GM21390 (cell line): ENCODE measurements at regions not wholly inside any gene's neighbourhood (a gene's known extent, or its start where the extent isn't known, plus 50 kb on each side); places are given as distances from the start of the nearest gene placed in this dataset.
"Not testable (repeated sequence)": the region's sequence is repeated elsewhere in the genome, so short reads cannot be mapped to it uniquely, and the experiment has no call there.

Source experiments
- ATAC-seq: cut with Tn5 transposase; IDR thresholded peaks from one replicate; pipeline ENCODE4 v1.9.1; 2021; ENCODE audit not compliant: unreplicated experiment

DNA sequence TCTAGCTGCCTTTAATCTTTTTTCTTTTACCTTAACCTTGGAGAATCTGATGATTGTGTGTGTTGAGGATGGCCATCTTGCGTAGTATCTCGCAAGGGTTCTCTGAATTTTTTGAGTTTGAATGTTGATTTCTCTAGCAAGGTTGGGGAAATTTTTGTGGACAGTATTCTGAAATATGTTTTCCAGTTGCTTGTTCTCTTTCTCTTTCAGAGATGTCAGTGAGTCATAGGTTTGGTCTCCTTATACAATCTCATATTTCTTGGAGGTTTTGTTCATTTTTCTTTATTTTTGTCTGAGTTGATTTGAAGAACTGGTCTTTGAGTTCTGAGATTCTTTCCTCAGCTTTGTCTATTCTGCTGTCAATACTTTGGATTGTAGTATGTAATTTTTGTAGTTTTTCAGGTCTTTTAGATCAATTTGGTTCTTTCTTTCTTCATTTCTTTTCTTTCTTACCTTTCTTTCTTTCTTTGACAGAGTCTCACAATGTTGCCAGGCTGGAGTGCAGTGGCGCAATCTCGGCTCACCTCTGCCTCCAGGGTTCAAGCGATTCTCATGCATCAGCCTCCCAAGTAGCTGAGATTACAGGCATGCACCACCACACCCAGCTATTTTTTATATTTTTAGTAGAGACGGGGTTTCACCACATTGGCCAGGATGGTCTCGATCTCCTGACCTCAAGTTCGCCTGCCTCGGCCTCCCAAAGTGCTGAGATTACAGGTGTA, 366.4 kb upstream of the RASGRP1 start:
- no peak for ATAC-seq

DNA sequence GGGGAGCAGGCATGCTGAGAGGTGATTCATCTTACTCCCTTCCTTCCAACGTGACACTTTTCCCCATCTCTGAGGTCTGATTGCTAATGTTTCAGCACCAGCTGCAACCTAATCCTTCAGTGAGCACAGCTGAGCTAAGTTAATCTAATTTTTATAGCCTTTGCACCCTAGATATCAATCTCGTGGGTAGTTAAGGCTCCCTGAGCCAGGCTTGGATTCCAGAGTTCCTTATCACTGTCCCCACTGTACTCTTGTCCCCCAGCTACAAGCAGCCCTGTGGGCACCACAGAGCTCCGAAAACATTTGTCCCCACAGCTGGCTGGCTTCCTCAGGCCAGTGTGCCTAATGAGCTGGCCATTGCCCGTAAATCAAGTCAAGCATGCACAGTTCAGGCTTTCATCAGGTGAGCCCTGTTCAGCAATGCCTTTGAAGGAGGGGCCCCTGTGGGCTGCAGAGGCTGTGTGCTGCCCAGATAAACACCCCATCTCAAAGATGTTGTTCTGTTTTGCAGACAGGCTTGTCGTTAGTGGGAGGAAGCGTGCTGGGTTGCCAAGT, 376.9 kb upstream of the RASGRP1 start:
- no peak for ATAC-seq

DNA sequence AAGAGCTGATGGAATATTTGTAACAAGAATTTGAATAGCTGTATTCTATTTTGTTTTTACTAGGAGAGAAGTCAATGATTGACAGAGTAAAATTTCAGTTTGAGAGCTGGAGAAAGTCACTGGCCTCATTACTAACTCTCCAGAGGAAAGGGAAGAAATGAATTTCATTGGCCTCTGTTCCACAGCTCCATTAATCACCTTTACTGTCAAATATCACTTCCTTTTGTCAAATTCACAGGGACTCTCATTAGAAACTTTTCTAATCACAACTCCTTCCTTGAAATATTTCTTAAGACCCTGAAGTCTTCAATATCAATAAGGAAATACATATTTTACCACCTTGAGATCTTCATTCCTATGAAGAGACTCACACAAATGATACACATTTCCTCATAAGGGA, 379.9 kb upstream of the RASGRP1 start:
- ATAC-seq = no peak

DNA sequence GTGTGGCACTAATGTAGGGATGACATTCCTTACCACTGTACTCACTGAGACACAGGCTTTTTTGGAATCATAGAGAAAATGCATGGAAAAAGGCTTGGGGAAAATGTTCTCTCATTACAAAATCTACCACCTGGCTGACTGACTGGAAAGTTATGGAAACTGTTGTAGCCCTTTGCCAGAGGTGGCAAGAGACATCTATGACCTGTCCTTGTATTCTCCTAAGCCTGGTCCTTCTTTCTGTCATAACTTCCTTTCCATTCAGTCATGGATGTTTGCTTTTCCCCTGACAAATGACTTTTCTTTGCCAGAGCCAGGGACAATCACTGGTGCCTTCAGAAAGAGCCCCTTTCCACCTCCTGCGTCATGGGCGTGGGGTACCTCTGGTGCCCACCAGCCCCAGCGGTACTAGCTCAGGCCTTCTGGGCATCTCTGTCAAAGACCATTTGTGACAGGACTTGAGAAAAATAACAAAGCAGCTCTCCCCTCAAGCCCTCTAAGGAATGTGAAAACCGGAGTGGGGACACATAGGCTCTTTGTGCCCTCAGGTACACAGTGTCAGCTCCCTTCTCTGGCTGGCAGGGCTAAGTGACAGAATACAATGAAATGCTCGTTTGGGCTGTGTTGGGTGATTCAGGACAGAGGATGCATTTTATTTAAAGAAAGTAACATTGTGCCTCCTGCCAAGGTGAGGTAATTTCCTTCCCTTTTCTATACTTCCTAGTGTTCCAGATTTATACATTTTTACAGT, 381.1 kb upstream of the RASGRP1 start:
- no peak for ATAC-seq

DNA sequence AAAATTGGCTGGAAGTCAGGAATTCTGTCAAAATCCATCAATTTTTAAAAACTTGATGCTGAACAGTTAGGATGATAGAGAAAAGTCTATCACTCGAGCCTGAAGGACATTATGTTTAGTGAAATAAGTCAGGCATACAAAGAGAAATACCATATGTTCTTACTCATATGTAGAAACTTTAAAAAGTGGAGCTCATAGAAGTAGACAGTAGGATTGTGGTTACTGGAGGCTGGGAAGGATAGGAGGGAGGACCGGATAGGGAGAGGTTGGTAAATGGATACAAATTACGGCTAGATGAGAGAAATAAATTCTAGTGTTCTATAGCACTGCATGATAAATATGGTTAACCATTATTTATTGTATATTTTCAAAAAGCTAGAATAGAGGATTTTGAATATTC, 389.5 kb upstream of the RASGRP1 start:
- ATAC-seq = no peak

DNA sequence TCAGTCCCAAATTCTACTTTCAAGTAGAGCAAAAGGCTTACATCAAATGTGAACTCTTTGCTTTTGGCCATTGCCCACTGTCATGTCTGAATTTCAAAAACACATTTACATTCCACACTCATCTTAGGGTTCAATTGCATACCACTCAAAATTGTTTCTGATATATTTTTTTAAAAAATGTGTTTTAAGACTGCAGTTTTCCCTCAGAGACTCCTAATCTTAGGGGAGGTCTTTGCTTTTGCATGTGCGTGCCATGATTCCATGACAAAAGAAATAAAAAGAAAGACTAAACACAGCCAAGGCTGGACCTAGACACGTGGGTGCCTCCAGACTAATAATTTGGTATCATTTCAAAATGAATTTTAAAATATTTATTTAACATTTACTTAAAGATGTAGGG, 396.8 kb upstream of the RASGRP1 start:
- ATAC-seq = no peak

DNA sequence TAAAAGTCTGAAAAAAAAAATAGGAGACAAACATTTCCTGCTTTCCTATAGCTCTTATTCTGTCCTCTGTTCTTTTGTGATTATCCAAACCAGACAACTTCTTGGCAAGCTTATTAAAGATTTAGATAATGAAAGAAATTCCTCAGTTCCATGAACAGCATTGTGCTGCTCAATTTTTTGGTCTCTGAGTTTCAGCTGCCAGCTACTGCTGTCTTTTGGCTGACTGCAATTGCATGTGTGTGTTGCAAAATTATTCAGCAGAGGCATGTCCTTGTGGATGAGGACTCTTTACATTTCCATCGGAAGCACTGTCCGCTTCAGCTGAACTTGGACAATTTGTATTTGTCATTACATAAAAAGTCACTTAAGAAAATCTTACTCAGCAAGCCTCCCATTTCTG, 397.3 kb upstream of the RASGRP1 start:
- ATAC-seq = no peak

DNA sequence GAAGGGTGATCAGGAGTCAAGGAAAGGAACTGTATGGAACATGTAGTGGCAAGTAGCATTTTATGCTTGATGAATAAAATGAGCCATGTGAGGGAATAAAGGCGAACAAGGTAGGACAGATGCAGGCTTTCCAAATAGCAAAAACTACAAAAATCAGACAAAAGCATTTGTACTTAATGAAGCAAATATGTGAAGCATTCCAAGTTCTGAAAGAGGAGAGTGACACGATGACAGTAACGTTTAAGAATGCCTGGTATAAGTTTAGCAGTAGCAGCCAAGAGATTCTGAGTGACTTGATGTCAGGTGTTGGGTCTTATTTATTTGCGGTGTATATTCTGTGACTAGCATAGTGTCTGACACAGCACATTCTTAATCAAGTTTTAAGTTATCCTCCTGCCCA, 408.2 kb upstream of the RASGRP1 start:
- ATAC-seq = no peak

DNA sequence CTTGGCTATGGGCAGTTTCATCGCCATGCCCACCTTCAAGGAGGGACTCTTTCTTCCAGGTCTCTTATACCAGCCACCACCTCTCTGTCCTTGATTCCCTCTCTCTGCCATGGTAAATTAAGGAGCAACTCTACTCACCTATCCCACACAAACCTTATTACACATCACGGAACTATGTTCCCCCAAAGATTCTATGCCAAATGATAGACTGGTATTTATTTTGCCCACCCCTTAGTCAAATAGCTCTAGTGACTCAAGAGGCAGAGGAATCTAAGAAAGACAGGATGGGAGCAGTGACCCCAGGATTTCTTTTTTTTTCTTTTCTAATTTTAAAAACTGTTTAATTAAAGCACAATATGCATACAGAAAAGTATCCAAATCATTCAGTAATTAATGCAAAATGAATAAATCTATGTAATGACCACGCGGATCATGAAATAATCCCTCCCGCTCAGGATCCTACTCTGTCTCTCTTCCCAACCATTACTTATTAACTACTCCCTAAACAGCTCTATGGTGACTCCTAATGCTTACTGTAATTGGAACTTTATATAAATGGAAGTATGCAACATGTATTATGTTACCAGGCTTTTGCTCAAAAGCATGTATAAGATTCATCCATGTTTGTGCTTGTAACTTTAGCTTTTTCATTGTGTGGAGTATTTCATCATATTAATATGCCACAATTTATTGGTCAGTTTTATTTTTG, 410.8 kb upstream of the RASGRP1 start:
- ATAC-seq = no peak

DNA sequence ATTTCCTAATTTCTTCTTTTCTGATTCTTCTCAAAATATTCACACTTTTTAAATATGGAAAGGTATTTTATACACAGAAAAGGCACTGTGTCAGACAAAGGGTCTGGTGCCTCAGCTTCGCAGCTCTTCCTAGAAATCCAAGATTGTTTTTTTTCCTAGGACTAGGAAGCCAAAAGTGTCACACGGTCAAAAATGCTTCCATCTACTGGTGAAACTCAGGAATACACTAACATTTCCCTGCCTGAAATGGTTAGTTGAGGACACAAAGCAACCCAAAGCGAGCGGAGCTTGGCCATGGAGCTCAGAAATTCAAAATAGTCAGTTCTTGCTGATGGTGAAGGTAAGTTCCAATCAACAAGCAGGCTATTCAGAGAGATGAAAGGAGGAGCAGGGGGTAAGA, 426.5 kb upstream of the RASGRP1 start:
- ATAC-seq = no peak

DNA sequence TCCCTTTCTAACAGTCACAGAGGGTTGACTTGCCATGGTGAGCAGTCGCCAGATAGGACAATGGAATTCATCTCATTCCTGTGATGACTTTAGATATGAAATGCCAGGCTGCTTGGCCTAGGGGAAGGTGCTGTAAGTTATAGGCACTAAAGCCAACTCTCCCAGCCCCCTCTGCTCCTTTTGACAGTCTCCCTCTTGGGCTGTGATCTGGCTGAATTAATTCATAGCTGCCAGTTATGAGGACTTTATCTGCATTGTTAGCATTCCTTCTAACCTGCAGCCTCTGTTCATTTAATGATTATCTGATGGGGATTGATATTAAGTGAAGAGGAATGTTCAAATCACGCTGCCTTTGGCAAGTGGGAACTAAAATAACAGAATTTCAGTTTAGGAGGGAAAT, 427.1 kb upstream of the RASGRP1 start:
- no peak for ATAC-seq

DNA sequence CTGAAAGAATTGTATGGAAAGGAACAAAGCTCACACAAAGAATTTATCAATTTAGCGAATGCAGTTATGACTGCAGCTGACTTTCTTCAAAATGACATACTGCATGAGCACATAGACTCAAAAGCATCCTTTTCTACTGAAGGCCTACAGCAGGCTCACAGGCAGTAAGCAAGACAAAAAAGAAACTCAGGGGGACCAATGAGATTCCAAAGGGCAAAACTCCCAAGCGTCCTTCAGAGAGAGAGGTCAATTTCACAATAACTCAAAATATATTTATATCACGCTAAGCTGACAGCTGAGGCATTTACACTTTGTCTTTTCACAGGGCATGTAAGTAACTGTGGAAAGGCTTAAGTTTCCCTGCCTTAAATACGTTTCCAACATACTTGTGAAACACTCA, 427.9 kb upstream of the RASGRP1 start:
- ATAC-seq = no peak

DNA sequence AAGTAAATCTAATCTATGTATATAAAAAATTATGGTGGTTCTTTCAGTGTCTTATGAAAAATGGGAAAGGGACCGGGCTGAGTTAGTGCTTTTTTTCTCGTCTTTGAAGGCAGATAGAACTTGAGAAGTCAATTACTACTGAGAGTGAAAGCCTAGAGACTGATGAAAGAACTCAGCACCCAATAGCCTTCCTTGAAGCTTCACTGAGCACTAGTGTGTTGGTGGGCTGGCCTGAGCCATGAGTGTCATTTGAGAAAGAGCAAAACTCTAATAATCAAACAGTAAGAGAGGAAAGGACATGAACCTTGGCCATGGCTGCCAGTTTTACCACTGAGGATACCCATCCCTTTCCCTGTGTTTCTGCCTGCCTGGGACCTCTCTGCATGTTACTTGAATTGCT, 428.3 kb upstream of the RASGRP1 start:
- ATAC-seq = no peak

DNA sequence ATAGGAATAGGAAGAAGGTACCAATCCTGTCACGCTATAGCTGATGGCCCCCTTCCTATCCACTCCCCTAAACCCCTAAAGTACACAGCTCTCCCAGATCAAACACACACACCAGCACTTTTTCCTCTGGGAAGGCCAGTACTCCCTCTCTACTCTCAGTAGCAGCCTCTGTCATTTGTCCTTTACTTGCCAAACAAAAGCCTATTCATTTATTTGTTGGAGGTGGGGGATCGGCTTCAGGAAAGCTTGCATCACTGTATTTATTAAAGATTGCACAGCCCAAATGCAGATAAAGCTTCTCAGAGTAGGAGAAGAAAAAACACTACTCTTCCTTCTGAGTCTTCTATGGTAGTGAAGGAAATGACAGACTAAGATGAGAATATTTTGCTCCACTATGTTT, 429.7 kb upstream of the RASGRP1 start:
- ATAC-seq = no peak

DNA sequence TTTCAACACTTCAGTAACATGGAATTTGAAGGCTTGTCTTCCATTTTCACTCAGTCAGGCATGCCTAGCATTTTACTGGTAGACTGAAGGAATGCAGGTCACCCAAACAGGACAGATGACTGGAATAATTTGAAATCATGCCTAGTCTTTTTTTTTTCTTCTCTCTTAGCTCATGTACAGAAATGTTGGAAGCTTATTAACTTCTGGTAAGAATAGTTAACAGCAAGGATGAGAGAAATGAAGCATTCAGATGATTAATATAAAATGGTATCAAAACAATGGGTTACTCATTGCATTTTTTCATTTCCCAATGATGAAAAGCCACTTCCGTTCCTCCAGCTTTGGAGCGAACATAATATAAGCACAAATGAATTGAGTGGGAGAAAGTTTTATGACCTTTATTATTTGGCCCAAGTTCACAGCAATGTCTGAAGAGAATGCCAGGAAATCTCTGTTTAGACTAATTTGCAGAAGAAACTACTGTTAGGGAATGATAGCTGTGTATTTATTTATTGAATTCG, 431.6 kb upstream of the RASGRP1 start:
- ATAC-seq = no peak

DNA sequence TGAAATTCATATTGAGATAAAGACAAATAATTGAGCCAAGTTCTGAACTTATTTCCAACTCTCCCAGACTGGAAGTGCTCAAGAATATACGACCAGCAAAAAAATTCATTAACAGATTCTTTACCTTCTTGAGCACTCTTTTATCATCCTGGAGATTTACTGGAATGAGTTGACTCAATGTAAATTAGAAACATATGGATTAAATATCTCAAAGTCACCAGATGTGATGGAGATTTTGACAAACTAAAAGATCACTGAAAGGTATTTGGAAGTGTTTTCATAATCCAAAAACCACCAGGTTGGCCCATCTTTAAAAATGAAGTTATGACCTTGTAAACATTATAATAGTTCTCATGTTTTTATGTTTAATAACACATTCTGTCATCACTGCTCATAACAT, 433.2 kb upstream of the RASGRP1 start:
- no peak for ATAC-seq

DNA sequence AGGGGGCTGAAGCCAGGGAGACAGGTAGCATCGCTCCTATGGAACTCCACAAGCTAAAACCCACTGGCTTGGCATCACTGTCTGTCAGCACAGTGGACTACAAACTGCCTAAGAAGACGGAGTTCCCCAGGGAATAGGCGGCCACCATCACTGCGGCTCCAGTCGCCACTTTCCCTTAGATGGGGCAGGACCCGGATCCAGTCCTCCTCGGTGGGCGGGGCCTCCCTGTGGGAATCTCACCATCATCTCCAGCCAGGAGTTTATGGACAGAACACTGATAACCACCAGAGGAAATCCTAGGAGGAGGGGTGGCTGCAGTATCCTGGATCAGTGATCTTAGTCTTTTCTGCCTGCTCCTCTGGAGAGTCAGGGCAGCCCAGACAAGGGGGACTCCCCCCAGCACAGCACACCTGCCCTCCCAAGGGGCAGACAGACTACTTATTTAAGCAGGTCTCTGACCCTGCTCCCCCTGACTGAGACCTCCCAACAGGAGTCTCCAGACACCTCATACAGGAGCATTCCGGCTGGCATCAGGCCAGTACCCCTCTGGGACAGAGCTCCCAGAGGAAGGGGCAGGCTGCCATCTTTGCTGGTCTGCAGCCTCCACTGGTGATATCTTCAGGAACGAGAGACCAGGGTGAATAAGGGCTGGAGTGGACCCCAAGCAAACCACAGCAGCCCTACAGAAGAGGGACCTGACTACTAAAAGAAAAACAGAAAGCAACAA, 435.6 kb upstream of the RASGRP1 start:
- ATAC-seq = no peak

DNA sequence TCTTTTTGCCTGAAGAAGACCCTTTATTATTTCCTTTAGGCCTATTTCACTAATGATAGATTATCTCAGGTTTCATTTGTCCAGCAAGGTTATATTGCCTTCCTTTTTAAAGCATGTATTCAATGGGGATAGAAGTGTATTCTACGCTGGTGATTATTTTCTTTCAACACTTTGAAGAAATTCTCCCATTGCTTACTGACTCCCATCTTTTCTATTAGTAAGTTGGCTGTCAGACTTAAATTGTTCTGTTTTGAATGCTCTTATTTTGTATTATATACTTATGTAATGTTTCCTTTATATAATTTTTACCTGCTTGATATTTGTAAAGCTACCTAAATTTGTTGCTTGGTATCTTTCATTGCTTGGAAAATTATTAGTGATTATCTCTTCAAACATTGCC, 445.1 kb upstream of the RASGRP1 start:
- ATAC-seq = no peak

DNA sequence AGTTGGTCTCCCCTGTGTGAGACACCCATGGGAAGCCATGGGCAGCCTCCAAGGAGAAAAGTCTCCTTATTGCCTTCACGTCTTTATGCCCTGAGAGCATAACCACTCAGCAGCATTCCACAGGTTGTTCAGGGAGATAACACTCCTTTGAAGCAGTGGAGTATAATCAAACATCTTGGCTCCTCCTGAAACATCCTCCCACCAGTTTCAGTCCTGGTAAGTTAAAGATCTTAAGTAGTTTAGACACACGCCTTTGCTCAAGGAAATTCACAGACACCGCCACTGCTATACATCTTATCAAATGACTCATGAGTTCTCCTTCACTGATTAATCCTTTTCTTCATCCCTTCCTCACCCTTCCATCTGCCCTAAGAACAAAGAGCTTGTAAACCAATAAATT, 446.5 kb upstream of the RASGRP1 start:
- ATAC-seq = not testable (repeated sequence)

DNA sequence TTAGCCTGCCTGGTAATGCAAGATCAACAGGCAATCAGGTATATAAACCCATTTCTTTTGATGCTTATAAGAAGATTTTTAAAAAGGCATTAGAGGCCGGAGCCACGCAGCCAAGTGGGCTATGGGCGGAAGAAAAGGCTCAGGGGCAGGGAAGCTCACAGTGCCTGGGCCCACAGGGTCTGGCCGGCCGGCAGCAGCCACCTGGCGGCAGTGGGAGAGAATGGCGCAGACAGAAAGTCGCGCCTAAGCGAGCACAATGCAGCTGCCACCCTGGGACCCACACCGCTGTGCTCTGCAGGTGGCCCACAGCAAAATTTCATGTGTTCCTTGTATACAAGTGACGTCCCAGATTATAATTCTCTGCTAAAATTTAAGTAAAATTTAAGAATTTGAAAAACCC, 448.6 kb upstream of the RASGRP1 start:
- no peak for ATAC-seq

DNA sequence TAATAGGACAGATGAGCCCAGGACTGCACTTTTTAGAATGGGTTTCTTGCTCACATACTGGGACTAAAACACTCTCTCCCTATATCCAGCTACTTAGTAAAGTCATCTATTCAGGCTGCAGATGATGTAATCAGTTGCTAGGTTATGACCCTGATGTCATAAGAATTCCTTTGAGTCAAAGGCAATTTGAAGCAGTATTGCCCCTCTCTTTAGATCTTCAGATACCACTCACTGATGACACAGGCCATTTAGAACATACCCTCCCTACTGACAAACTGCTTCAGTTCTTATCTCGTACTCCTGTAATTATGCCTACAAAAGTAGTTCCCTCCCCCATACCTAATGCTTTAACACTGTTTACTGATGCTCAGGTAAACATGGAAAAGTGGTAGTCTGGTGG, 450.1 kb upstream of the RASGRP1 start:
- ATAC-seq = no peak
